MG63 (cell line): ENCODE measurements at regions not wholly inside any gene's neighbourhood (a gene's known extent, or its start where the extent isn't known, plus 50 kb on each side); places are given as distances from the start of the nearest gene placed in this dataset.

Source experiments
- DNase-seq: peaks from one replicate; pipeline ENCODE4 v3.0.0-alpha.2; 2020
- H3K27me3 ChIP-seq: fragments of 250-450 bp; sonication (Bioruptor Pico); 2 replicates; pipeline ENCODE4 v1.5.1; 2020; ENCODE audit warnings: mild to moderate bottlenecking, moderate library complexity
- H3K36me3 ChIP-seq: fragments of 250-450 bp; sonication (Bioruptor Pico); 2 replicates; pipeline ENCODE4 v1.5.1; 2020; ENCODE audit warnings: mild to moderate bottlenecking, moderate library complexity
- H3K4me3 ChIP-seq: fragments of 250-450 bp; sonication (Bioruptor Pico); 2 replicates; pipeline ENCODE4 v1.5.1; 2020; ENCODE audit warnings: mild to moderate bottlenecking, moderate library complexity
- H3K9me3 ChIP-seq: fragments of 250-450 bp; sonication (Bioruptor Pico); 2 replicates; pipeline ENCODE4 v1.5.1; 2020; ENCODE audit warnings: mild to moderate bottlenecking, moderate library complexity

DNA sequence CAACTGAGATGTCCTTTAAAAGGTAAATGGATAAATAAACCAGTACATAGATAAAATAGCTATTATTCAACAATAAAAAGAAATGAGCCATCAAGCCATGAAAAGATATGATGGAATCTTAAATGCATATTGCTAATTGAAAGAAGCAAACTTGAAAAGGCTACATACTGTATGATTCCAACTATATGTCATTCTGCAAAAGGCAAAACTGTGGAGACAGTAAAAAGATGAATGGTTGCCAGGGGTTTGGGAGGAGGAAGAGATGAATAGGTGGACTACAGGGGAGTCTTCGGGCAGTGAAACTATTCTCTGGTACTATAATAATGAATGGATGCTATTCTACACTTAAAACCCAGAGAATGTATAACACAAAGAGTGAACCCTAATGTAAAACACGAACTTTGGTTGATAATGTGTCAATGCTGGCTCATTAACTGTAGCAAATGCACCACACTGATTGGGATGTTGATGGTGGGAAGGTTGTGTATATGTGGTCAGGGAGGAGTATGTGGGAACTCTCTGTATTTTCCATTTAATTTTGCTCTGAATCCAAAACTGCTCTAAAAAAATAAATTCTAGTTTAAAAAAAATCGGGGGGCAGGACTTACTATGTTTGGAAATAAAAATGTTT is 73.7 kb upstream of the MYCN start:
- no peak for DNase-seq
- Histone ChIP-seq H3K9me3 (no peaks in the 10 kb centered on the region), H3K27me3 (no peaks in the 10 kb centered on the region), H3K4me3 (no peak overlapping the region), H3K36me3 (no peaks in the 10 kb centered on the region)

DNA sequence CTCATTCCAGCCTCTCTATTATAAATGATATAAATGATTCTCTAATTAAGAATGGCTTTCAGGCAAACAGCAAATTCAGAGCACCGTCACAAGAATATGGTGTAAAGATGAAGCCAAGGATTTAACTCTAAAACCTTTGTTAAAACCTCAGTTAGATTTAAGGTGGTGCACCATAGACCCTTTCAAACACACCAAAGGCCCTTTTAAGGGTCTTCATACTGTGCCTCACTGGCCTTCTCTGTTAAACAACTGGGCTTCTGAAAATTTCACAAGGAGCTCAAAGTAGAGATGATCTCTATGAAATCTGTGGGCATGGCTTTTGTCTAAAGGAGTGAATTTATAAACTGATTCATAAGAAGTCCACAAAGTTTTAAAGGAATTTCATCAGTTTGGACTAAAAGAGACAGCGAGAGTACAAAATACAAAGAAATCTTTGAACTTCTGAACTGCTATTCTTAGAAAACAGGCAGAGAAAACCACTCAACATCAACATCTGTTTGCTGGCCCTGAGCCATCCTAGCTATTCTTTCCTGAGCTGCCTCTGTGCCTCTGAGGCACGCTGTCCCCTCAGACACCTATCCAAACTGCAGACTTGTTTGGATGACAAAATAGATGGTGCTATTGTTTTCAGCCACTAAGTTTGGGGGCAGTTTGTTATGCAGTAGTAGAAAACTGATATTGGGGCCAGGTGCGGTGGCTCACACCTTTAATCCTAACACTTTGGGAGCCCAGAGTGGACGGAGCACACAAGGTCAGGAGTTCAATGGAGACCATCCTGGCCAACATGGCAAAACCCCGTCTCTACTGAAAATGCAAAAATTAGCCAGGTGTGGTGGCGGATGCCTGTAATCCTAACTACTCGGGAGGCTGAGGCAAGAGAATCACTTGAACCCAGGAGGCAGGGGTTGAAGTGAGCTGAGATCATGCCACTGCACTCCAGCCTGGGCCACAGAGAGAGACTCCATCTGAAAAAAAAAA is 72.9 kb upstream of the MYCN start:
- no peaks in the 10 kb centered on the region for H3K9me3 ChIP-seq
- no peaks in the 10 kb centered on the region for H3K36me3 ChIP-seq
- no peaks in the 10 kb centered on the region for H3K27me3 ChIP-seq
- H3K4me3 ChIP-seq, result no peak overlapping the region
- no peak for DNase-seq

DNA sequence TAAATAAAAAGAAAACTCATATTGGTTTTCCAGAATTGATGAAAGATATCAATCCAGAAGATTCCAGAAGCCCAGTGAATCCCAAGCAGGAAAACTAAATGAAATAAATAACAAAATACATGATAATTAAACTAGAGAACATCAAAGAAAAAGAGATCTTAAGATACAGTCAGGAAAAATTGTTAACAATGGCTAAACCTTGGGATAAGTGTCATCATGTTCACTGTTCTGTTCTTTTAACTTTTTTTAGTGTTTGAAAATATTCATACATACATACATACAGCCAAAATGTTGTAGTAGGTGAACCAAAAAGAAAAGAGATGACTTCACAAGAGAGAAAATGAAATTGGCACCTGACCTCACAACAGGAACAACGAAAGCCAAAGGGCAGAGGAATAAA is 72.2 kb upstream of the MYCN start:
- Histone ChIP-seq H3K36me3 (no peaks in the 10 kb centered on the region), H3K9me3 (no peaks in the 10 kb centered on the region), H3K27me3 (no peaks in the 10 kb centered on the region), H3K4me3 (no peak overlapping the region)
- DNase-seq, result no peak

DNA sequence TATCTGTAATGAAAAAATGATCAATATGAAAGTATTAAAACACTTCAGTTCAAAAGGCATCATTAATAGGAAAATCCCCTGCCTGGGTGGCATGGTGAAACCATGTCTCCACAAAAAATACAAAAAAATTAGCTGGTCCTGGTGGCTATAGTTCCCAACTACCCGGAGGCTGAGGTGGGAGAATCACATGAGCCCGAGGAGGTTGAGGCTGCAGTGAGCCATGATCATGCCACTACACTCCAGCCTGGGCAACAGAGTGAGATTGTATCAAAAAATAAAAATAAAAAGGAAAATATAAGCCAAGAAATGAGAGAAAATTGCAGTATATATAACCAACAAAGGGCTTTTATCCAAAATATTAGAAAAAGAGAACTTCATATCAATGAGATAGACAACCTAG is 71.6 kb upstream of the MYCN start:
- no peak for DNase-seq
- H3K36me3 ChIP-seq, result no peaks in the 10 kb centered on the region
- H3K4me3 ChIP-seq, result no peak overlapping the region
- no peaks in the 10 kb centered on the region for H3K27me3 ChIP-seq
- H3K9me3 ChIP-seq, result no peaks in the 10 kb centered on the region

DNA sequence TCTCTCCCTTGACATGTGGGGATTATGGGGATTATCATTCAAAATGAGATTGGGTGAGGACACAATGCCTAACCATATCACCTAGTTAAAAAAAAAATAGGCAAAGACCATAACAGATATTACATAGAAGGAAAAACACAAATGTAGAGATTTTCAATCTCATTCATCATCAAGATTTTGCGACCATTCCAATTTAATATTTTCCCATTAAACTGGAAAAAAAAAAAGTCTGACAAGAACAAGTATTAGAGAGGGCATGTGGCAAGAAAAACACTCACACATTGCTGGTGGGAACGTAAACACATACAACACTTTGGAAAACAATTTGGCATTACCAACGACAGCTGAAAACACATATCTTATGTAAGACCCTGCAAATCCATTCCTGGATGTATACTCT is 71.0 kb upstream of the MYCN start:
- no peak for DNase-seq
- Histone ChIP-seq H3K27me3 (no peaks in the 10 kb centered on the region), H3K4me3 (no peak overlapping the region), H3K36me3 (no peaks in the 10 kb centered on the region), H3K9me3 (no peaks in the 10 kb centered on the region)

DNA sequence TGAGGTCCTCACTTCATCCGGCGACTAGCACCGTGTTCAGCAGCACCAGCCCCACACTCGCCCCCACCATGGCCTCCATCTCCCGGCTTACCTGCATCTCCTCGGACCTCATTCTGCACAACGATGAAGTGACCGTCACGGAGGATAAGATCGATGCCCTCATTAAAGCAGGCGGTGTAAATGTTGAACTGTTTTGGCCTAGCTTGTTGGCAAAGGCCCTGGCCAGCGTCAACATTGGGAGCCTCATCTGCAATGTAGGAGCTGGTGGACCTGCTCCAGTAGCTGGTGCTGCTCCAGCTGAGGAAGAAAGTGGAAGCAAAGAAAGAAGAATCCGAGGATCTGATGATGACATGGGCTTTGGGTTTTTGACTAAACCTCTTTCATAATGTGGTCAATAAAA is 70.5 kb upstream of the MYCN start:
- Histone ChIP-seq H3K36me3 (no peaks in the 10 kb centered on the region), H3K4me3 (no peak overlapping the region), H3K27me3 (no peaks in the 10 kb centered on the region), H3K9me3 (no peaks in the 10 kb centered on the region)
- no peak for DNase-seq

DNA sequence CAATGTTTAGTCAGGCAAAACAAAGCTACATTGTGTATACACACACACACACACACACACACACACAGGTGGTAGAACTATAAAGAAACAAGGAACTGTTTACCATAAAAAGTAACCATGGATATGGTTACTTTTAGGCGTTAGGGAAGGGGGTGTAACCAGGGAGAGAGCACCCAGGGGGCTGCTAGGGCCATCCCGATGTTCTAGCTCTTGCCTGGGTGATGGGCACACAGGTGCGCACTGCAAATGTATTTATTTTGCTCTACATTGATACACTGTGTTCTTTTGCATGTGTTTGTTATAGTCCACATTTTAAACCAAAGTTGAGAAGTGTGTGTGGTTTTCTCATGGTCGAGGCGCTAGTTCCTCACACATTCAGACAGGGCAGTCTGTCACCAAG is 69.8 kb upstream of the MYCN start:
- no peak overlapping the region for H3K4me3 ChIP-seq
- H3K36me3 ChIP-seq, result no peaks in the 10 kb centered on the region
- H3K27me3 ChIP-seq, result no peaks in the 10 kb centered on the region
- no peak for DNase-seq
- no peaks in the 10 kb centered on the region for H3K9me3 ChIP-seq

DNA sequence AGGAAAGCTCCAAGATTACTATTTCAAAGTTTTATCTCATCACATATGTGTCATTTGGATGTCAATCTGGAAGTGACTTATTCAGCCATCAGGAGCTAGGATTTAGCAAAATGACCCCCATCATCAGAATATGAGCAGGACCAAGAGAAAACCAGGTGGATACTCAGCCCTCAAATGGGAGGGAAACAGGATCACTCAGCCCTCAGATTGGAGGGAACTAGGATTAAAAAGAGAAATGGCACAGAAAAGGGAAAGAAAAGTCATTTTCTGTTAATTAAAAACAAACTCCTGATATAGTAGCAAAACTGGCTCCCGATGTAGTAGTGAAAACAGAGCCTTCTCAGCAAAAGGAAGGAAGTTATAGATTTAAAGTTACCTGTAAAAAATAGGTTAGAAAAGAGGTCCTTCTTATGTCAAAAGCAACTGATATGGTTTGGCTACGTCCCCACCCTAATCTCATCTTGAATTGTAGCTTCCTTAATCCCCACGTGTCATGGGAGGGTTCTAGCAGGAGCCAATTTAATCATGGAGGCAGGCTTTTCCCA is 69.0 kb upstream of the MYCN start:
- no peaks in the 10 kb centered on the region for H3K9me3 ChIP-seq
- H3K27me3 ChIP-seq, result no peaks in the 10 kb centered on the region
- no peak overlapping the region for H3K4me3 ChIP-seq
- no peaks in the 10 kb centered on the region for H3K36me3 ChIP-seq
- DNase-seq, result no peak

DNA sequence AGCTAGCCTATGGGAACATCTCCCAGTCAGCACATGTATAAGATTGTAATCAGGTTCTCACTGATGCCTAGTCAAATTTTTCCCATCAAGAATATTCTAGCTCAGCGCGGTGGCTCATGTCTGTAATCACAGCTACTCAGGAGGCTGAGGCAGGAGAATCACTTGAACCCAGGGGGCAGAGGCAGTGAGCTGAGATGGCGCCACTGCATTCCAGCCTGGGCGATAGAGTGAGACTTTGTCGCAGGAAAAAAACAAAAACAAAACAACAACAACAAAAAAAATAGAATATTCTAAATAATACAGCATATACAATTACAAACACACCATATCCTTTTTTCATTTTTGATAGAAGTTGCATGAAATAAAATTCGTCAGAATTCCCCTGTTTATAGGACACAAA is 67.5 kb upstream of the MYCN start:
- no peak for DNase-seq
- H3K4me3 ChIP-seq, result no peak overlapping the region
- no peaks in the 10 kb centered on the region for H3K36me3 ChIP-seq

DNA sequence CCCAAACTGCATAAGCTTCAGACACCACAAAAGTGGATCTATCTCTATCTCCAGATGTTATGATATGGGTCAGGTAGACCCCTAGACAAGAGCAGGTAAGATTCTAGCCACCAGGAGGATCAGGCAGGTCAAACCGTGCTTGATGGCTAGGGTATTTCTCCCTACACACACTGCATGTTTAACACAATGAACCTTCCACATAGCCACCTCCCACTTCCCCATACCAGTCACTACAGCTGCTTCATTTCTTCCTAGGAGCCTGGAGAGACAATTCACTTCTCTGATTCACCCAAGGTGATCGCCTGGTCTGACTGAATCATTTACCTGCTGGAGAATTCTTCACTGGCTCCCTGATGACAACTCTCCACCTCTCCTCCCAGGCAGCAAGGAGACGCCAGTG is 66.0 kb upstream of the MYCN start:
- no peak overlapping the region for H3K4me3 ChIP-seq
- H3K27me3 ChIP-seq, result no peaks in the 10 kb centered on the region
- no peaks in the 10 kb centered on the region for H3K9me3 ChIP-seq
- no peaks in the 10 kb centered on the region for H3K36me3 ChIP-seq
- DNase-seq, result no peak

More for the DNA sequence above, 67.5 kb upstream of the MYCN start:
- H3K9me3 ChIP-seq, result no peaks in the 10 kb centered on the region
- no peaks in the 10 kb centered on the region for H3K27me3 ChIP-seq

DNA sequence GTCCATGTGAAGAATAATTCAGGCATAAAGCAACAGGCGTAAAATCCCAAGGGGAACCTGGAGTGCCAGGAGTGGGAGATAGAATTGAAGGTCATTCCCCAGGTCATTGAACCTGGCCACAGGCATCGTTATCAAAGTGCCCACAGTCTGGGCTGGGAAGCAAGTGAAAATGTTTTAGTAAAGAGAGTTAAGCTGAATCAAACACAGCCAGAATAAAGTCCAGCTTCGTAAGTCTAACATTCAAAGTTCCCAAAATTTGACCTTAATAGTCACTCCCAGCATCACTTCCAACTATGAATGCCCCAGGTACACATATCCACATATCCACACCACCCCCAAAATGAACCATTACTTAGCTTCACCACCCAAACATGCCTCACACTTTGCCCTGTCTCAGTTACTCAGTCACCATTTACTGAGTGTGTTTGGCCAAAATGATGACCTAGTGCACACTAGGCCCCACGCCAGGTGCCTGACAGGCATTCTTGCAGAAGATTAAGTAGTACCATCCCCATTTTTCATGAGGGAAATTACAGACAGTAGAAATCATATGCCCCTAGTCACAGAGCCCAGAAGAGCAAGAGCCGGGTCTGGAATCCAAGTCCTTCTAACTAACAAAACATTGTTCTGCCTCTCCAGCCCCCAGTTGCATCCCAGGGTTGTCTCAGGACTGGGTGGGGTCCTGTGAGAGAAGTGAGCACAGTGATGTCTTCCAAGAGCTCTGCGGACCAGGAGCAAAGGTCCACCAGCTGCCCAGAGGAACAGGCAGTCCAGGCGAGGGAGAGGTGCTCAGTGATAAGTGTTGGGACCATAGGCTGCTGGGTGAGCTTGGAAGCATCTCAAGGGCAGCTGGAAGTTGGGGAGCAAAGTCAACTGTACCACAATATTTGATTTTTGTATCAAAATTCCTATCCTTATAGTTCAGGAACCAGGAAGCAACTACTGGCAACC is 65.2 kb upstream of the MYCN start:
- H3K4me3 ChIP-seq, result no peak overlapping the region
- H3K36me3 ChIP-seq, result no peaks in the 10 kb centered on the region
- H3K9me3 ChIP-seq, result no peaks in the 10 kb centered on the region
- no peaks in the 10 kb centered on the region for H3K27me3 ChIP-seq
- DNase-seq, result no peak

DNA sequence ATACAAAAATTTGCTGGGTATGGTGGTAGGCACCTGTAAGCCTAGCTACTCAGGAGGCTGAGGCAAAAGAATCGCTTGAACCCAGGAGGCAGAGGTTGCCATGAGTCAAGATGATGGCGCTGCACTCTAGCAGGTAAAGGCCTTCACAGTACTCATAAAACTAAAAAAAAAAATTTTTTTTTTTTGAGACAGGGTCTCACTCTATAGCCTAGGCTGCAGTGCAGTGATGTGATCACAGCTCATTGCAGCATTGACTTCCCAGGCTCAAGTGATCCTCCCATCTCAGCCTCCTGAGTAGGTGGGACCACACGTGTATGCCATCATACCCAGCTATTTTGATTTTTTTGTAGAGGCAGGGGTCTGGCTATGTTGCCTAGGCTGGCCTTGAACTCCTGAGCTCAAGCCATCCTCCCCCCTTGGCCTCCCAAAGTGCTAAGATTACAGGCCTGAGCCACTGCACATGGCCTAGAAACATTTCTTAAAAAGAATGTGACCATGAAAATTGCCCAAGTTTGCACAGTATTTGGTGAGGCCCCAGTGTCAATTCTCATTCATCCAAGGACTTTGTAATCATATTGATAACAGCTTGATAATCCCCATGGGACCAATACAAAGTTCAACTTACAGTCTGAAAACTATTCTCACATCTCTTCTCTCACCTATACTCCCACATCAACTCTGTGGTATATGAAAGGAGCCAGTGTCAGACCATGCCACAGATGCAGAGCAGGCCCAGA is 64.2 kb upstream of the MYCN start:
- H3K9me3 ChIP-seq, result no peaks in the 10 kb centered on the region
- no peaks in the 10 kb centered on the region for H3K36me3 ChIP-seq
- H3K4me3 ChIP-seq, result no peak overlapping the region
- DNase-seq, result no peak
- no peaks in the 10 kb centered on the region for H3K27me3 ChIP-seq

DNA sequence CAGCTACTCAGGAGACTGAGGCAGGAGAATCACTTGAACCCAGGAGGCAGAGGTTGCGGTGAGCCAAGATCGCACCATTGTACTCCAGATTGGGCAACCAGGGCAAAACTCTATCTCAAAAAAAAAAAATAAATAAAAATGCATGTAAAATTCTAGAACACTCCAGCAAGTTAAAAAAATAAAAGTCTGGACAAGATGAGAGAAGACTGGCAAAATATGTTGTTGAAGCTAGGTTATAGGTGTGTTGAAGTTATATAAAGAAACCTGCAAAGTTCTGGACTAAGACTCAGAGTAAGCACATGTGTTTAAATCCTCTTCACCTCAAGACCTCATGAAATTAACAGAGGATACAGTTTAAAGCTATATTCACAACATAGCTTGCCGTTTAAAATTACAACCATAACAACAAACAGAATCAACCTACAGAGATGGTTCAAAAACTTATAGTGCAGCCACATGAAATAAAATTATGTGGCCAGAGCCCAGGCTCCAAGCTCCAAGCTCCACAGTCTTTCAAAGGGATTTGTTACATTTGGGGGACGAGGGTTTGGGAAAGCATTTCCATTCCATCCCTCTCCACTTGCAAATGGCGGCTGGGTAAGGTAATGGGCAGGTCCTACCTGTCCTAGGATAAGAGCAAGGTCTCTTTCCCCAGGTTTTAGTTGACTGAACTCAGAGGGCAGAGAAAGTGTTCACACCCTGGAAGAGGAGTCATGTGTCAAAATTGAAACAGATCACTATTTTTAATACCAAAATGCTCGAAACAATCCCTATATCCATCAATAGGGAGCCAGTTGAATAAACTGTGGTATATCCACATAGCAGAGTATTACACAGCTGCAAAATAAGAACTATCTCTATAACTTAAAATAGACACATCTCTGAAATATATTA is 59.9 kb upstream of the MYCN start:
- H3K36me3 ChIP-seq, result no peaks in the 10 kb centered on the region
- H3K4me3 ChIP-seq, result no peak overlapping the region
- no peaks in the 10 kb centered on the region for H3K9me3 ChIP-seq
- no peaks in the 10 kb centered on the region for H3K27me3 ChIP-seq
- DNase-seq, result no peak

DNA sequence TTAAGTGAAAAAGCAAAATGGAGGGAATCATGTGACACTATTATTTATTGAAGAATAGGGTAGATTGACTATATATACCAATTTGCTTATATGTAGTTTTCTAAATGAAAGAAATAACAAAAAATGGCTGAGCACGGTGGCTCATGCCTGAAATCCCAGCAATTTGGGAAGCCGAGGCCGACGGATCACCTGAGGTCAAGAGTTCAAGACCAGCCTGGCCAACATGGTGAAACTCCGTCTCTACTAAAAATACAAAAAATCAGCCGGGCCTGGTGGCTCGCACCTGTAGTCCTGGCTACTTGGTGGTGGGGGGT is 59.3 kb upstream of the MYCN start:
- H3K4me3 ChIP-seq, result no peak overlapping the region
- no peaks in the 10 kb centered on the region for H3K9me3 ChIP-seq
- no peaks in the 10 kb centered on the region for H3K36me3 ChIP-seq
- no peak for DNase-seq
- H3K27me3 ChIP-seq, result no peaks in the 10 kb centered on the region

DNA sequence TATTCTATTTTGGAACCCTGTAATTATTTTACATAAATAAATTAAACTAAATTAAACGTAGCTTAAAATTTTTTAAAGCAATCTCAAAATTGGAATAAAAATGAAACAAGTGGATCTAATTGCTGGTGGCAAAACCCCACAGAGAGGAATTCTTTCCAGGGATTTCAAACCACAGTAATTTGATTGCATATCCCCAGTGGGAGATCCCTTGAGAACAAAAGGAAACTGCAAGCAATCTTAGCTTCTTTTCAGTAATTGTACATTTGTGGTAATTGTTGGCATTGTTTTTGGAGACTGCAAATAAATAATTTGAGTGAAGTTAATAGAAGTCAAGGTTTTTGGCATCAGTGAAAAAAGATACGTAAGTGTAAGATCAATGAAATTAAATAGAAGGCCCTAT is 58.7 kb upstream of the MYCN start:
- H3K9me3 ChIP-seq, result no peaks in the 10 kb centered on the region
- no peak for DNase-seq

More for the DNA sequence above, 58.7 kb upstream of the MYCN start:
- Histone ChIP-seq H3K36me3 (no peaks in the 10 kb centered on the region), H3K27me3 (no peaks in the 10 kb centered on the region), H3K4me3 (no peak overlapping the region)
